ENCODE measurements at regions not wholly inside any gene's neighbourhood (a gene's known extent, or its start where the extent isn't known, plus 50 kb on each side); places are given as distances from the start of the nearest gene placed in this dataset.

- Histone ChIP-seq H3K27ac (no peak overlapping the region), H3K9me3 (no peaks in the 10 kb centered on the region), H3K4me3 (no peak overlapping the region), H3K27me3 (replicated peaks; ENCODE audit: insufficient read depth) (no peaks in the 10 kb centered on the region), H3K36me3 (no peaks in the 10 kb centered on the region), H3K4me1 (ENCODE audit: control insufficient read depth in 1 of 2, low read depth in 2 of 2) (no peaks in the 10 kb centered on the region)
- ATAC-seq (ENCODE audit: insufficient number of reproducible peaks, low FRiP score, low read depth) (no peak), DNase-seq (ENCODE audit: low spot score) (no peak)
- no peak for TF ChIP-seq CTCF (IDR thresholded peaks at IDR 0.05)
These were observed 196.0 kb upstream of the NCAM2 start for GRCh38 chr21:20802201-20802600.

- H3K27me3 ChIP-seq (replicated peaks; ENCODE audit: insufficient read depth), result no peaks in the 10 kb centered on the region
- H3K27ac ChIP-seq, result no peak overlapping the region
- TF ChIP-seq CTCF (IDR thresholded peaks at IDR 0.05), result no peak
- H3K9me3 ChIP-seq, result no peaks in the 10 kb centered on the region
- no peaks in the 10 kb centered on the region for H3K36me3 ChIP-seq
- H3K4me3 ChIP-seq, result no peak overlapping the region
- DNase-seq (ENCODE audit: low spot score) (no peak), ATAC-seq (ENCODE audit: insufficient number of reproducible peaks, low FRiP score, low read depth) (no peak)
- H3K4me1 ChIP-seq (ENCODE audit: control insufficient read depth in 1 of 2, low read depth in 2 of 2), result no peaks in the 10 kb centered on the region
These were observed 195.5 kb upstream of the NCAM2 start for GRCh38 chr21:20802631-20803260.

GRCh38 chr21:20811702-20812101 lies 186.5 kb upstream of the NCAM2 start:
- Histone ChIP-seq H3K36me3 (no peaks in the 10 kb centered on the region), H3K27me3 (replicated peaks; ENCODE audit: insufficient read depth) (no peaks in the 10 kb centered on the region), H3K4me3 (no peak overlapping the region), H3K4me1 (ENCODE audit: control insufficient read depth in 1 of 2, low read depth in 2 of 2) (no peaks in the 10 kb centered on the region), H3K9me3 (no peaks in the 10 kb centered on the region), H3K27ac (no peak overlapping the region)
- DNase-seq (ENCODE audit: low spot score), result no peak
- ATAC-seq (ENCODE audit: insufficient number of reproducible peaks, low FRiP score, low read depth), result no peak
- no peak for TF ChIP-seq CTCF (IDR thresholded peaks at IDR 0.05)

GRCh38 chr21:20814090-20814489 lies 184.1 kb upstream of the NCAM2 start:
- H3K27ac ChIP-seq, result no peak overlapping the region
- H3K36me3 ChIP-seq, result no peaks in the 10 kb centered on the region
- no peaks in the 10 kb centered on the region for H3K4me1 ChIP-seq (ENCODE audit: control insufficient read depth in 1 of 2, low read depth in 2 of 2)
- H3K9me3 ChIP-seq, result no peaks in the 10 kb centered on the region
- DNase-seq (ENCODE audit: low spot score) (no peak), ATAC-seq (ENCODE audit: insufficient number of reproducible peaks, low FRiP score, low read depth) (no peak)
- H3K4me3 ChIP-seq, result no peak overlapping the region
- H3K27me3 ChIP-seq (replicated peaks; ENCODE audit: insufficient read depth), result no peaks in the 10 kb centered on the region
- TF ChIP-seq CTCF (IDR thresholded peaks at IDR 0.05), result no peak

GRCh38 chr21:20822666-20823065 lies 175.5 kb upstream of the NCAM2 start:
- H3K27ac ChIP-seq, result no peak overlapping the region
- no peaks in the 10 kb centered on the region for H3K36me3 ChIP-seq
- H3K4me3 ChIP-seq, result no peak overlapping the region
- H3K4me1 ChIP-seq (ENCODE audit: control insufficient read depth in 1 of 2, low read depth in 2 of 2), result no peaks in the 10 kb centered on the region
- no peak for TF ChIP-seq CTCF (IDR thresholded peaks at IDR 0.05)
- no peak for DNase-seq (ENCODE audit: low spot score)
- H3K9me3 ChIP-seq, result no peaks in the 10 kb centered on the region
- no peaks in the 10 kb centered on the region for H3K27me3 ChIP-seq (replicated peaks; ENCODE audit: insufficient read depth)
- no peak for ATAC-seq (ENCODE audit: insufficient number of reproducible peaks, low FRiP score, low read depth)
